GM12878 (cell line): ENCODE measurements at regions not wholly inside any gene's neighbourhood (a gene's known extent, or its start where the extent isn't known, plus 50 kb on each side); places are given as distances from the start of the nearest gene placed in this dataset.

Experiments used
- ATAC-seq: fragments of 200-7000 bp; cut with Tn5 transposase; 3 replicates; pipeline ENCODE4 v1.9.1; 2020; ENCODE audit warnings: mild to moderate bottlenecking, moderate library complexity
- BruUV-seq: library from RNA; stranded (reverse); fragments of 400-500 nt; replicated peaks from 2 replicates; lab custom pipeline; 2021; lab: Mats Ljungman, UMichigan
- CTCF ChIA-PET: fragments of 300-600 bp; sonication (Branson Sonifier 250); formaldehyde crosslinking; extraction: SDS; loops from one replicate; lab custom pipeline; 2021; ENCODE audit warnings: inconsistent platforms; lab: Yijun Ruan, JAX
- POLR2A ChIA-PET: fragments of 350-600 bp; formaldehyde crosslinking; extraction: SDS; loops from one replicate; lab custom pipeline; 2021; ENCODE audit warnings: inconsistent platforms; lab: Charles Lee
- RAD21 ChIA-PET: fragments of 300-600 bp; sonication (Branson Sonifier 250); formaldehyde crosslinking; loops from one replicate; lab custom pipeline; 2023; ENCODE audit warnings: antibody characterized with exemption; ENCODE audit not compliant: unreplicated experiment; lab: Charles Lee
- SMC1A ChIA-PET: fragments of 300-600 bp; sonication (Branson Sonifier 250); formaldehyde crosslinking; loops from one replicate; lab custom pipeline; 2023; ENCODE audit not compliant: unreplicated experiment, uncharacterized antibody; lab: Charles Lee
- DNase-seq: peaks from one replicate; pipeline ENCODE4 v3.0.0-alpha.2; 2011; ENCODE audit warnings: low read depth, low spot score
- FAIRE-seq: peaks from 3 replicates; lab custom pipeline; 2011; peaks lifted over from hg19 to GRCh38; lab: Jason Lieb, UNC
- H2AFZ ChIP-seq: 2 replicates; pipeline ENCODE4 v1.6.0; 2011; ENCODE audit warnings: low read depth, low read length, control low read depth; ENCODE audit not compliant: control insufficient read depth
- H3K27ac ChIP-seq: 2 replicates; pipeline ENCODE4 v1.5.1; 2011; ENCODE audit warnings: control low read depth; ENCODE audit not compliant: control insufficient read depth, insufficient read depth
- H3K27me3 ChIP-seq, 2 experiments: replicated peaks in 1 of 2; 2 replicates each; pipeline versions ENCODE4 v1.6.0 to v1.6.1; 2011; ENCODE audit warnings: low read length in 1 of 2; ENCODE audit not compliant: control insufficient read depth in 2 of 2, insufficient read depth in 2 of 2
- H3K36me3 ChIP-seq, 2 experiments: 2 replicates each; pipeline ENCODE4 v1.5.1; 2011; ENCODE audit warnings: low read length in 1 of 2; ENCODE audit not compliant: control insufficient read depth in 2 of 2, insufficient read depth in 2 of 2
- H3K4me1 ChIP-seq: 2 replicates; pipeline ENCODE4 v1.6.1; 2011; ENCODE audit warnings: mild to moderate bottlenecking, low read length, moderate library complexity, mixed read lengths; ENCODE audit not compliant: control insufficient read depth, insufficient read depth
- H3K4me2 ChIP-seq: 2 replicates; pipeline ENCODE4 v1.6.0; 2011; ENCODE audit warnings: control low read depth; ENCODE audit not compliant: control insufficient read depth, insufficient read depth
- H3K4me3 ChIP-seq: fragments of 200-600 bp; sonication (generic); 2 replicates; pipeline ENCODE4 v1.5.1; 2016
- H3K79me2 ChIP-seq: 2 replicates; pipeline ENCODE4 v1.6.0; 2011; ENCODE audit warnings: low read length; ENCODE audit not compliant: control insufficient read depth, insufficient read depth
- H3K9ac ChIP-seq: 2 replicates; pipeline ENCODE4 v1.8.0; 2011; ENCODE audit warnings: low read length, control low read depth, mixed read lengths; ENCODE audit not compliant: control insufficient read depth, insufficient read depth
- H3K9me3 ChIP-seq: replicated peaks from 3 replicates; pipeline ENCODE4 v1.5.1; 2011; ENCODE audit warnings: mild to moderate bottlenecking, low read length; ENCODE audit not compliant: control insufficient read depth, insufficient read depth
- H4K20me1 ChIP-seq: 2 replicates; pipeline ENCODE4 v1.6.0; 2011; ENCODE audit not compliant: control insufficient read depth, insufficient read depth
- BCL11A ChIP-seq: IDR thresholded peaks from 2 replicates; pipeline ENCODE4 v1.6.1; 2011; ENCODE audit warnings: low read depth, low read length
- BCLAF1 ChIP-seq: fragments of 450-650 bp; IDR thresholded peaks from 2 replicates; pipeline ENCODE4 v1.6.1; 2017; ENCODE audit warnings: antibody characterized with exemption, mild to moderate bottlenecking, moderate library complexity
- BHLHE40 ChIP-seq, 2 experiments: fragments of 450-650 bp in 1 of 2; IDR thresholded peaks; 2 replicates each; pipeline ENCODE4 v1.6.1; 2011 to 2017; ENCODE audit warnings: low read depth in 2 of 2, borderline replicate concordance in 1 of 2, improper control_type of control experiment in 1 of 2, low read length in 1 of 2, mild to moderate bottlenecking in 1 of 2
- CEBPB ChIP-seq, 2 experiments: fragments of 150-350 bp in 1 of 2; IDR thresholded peaks; 2 replicates each; pipeline ENCODE4 v1.6.1; 2012 to 2014; ENCODE audit warnings: low read depth in 2 of 2, low read length in 2 of 2, borderline replicate concordance in 1 of 2, inconsistent platforms in 1 of 2
- CREB1 ChIP-seq: IDR thresholded peaks from 2 replicates; pipeline ENCODE4 v1.6.1; 2012; ENCODE audit warnings: low read depth, mild to moderate bottlenecking, inconsistent platforms
- MEF2B ChIP-seq: fragments of 450-650 bp; IDR thresholded peaks from 2 replicates; pipeline ENCODE4 v1.6.1; 2018; ENCODE audit warnings: mild to moderate bottlenecking, moderate library complexity; ENCODE audit not compliant: partially characterized antibody, poor library complexity, severe bottlenecking
- MLLT1 ChIP-seq: fragments of 450-650 bp; IDR thresholded peaks from 2 replicates; pipeline ENCODE4 v1.6.1; 2016; ENCODE audit warnings: mild to moderate bottlenecking
- MTA3 ChIP-seq: IDR thresholded peaks from 2 replicates; pipeline ENCODE4 v1.6.1; 2012; ENCODE audit warnings: low read length, inconsistent platforms, borderline replicate concordance
- RB1 ChIP-seq: fragments of 450-650 bp; formaldehyde crosslinking; IDR thresholded peaks from 2 replicates; pipeline ENCODE4 v1.6.1; 2017; ENCODE audit warnings: mild to moderate bottlenecking, borderline replicate concordance
- RCOR1 ChIP-seq: conservative IDR thresholded peaks from 2 replicates; pipeline ENCODE4 v1.6.1; 2012; ENCODE audit warnings: low read depth, low read length, improper control_type of control experiment
- SIN3A ChIP-seq: IDR thresholded peaks from 2 replicates; pipeline ENCODE4 v1.6.1; 2012; ENCODE audit warnings: low read depth, low read length, improper control_type of control experiment
- SRF ChIP-seq, 2 experiments: IDR thresholded peaks; 2 replicates each; pipeline ENCODE4 v1.6.1; 2011; ENCODE audit warnings: low read depth in 2 of 2, low read length in 2 of 2, mild to moderate bottlenecking in 1 of 2, moderate library complexity in 1 of 2
- SUPT20H ChIP-seq: IDR thresholded peaks from 2 replicates; pipeline ENCODE4 v1.6.1; 2011; ENCODE audit warnings: low read depth, mild to moderate bottlenecking, low read length, moderate library complexity, borderline replicate concordance; ENCODE audit not compliant: control insufficient read depth
- TCF7 ChIP-seq: IDR thresholded peaks from 2 replicates; pipeline ENCODE4 v1.6.1; 2014; ENCODE audit warnings: antibody characterized with exemption, borderline replicate concordance
- WGBS: methylation state at CpG from one replicate; pipeline ENCODE4 v1.1.6; 2016; ENCODE audit warnings: low lambda C conversion rate; ENCODE audit not compliant: insufficient replicate concordance, insufficient coverage; ENCODE audit errors: missing lambda C conversion rate; 5-methylcytosine and 5-hydroxymethylcytosine counted together
- in situ Hi-C: fragments of 300-500 bp; cut with MboI; formaldehyde crosslinking; loops from 9 replicates; pipeline ENCODE4 v1.14.3; 2018; ENCODE audit warnings: mixed read lengths
- intact Hi-C: fragments of 100-400 bp; cut with micrococcal nuclease; formaldehyde crosslinking; loops from one replicate; pipeline ENCODE4 v1.14.2; 2022; ENCODE audit not compliant: unreplicated experiment

GRCh38 chr11:21892736-21893564, 299.9 kb upstream of the ANO5 start:
- Histone ChIP-seq H2AFZ (no peak overlapping the region), H3K9ac (no peak overlapping the region), H3K27ac (no peak overlapping the region), H3K4me1 (no peaks in the 10 kb centered on the region), H3K4me2 (no peak overlapping the region), H3K27me3 (no peaks in the 10 kb centered on the region), H3K36me3 (no peaks in the 10 kb centered on the region), H3K9me3 (no peaks in the 10 kb centered on the region), H4K20me1 (no peaks in the 10 kb centered on the region), H3K79me2 (no peaks in the 10 kb centered on the region), H3K4me3 (no peak overlapping the region)
- BruUV-seq: no TSS peak
- DNase-seq (no peak), ATAC-seq (no peak), FAIRE-seq (no peak)
- RAD21 ChIA-PET: no interaction called here
- intact Hi-C loops (no loop called here), in situ Hi-C loops (no loop called here)
- 23% methylated on average over 6 of the region's 6 CpGs for WGBS
- POLR2A ChIA-PET: no interaction called here
- TF ChIP-seq SIN3A: no peak
- SMC1A ChIA-PET: no interaction called here
- CTCF ChIA-PET: interaction anchor here (1.1 kb wide), 1 partner anchor 12 kb away, joined by 3 read pairs; no protein-coding TSS in a partner anchor

GRCh38 chr11:21893565-21893867, 299.4 kb upstream of the ANO5 start:
- Histone ChIP-seq H3K4me1 (no peaks in the 10 kb centered on the region), H3K4me3 (no peak overlapping the region), H3K27me3 (no peaks in the 10 kb centered on the region), H3K27ac (no peak overlapping the region), H3K36me3 (no peaks in the 10 kb centered on the region), H2AFZ (no peak overlapping the region), H3K4me2 (no peak overlapping the region), H4K20me1 (no peaks in the 10 kb centered on the region), H3K9me3 (no peaks in the 10 kb centered on the region), H3K79me2 (no peaks in the 10 kb centered on the region), H3K9ac (no peak overlapping the region)
- POLR2A ChIA-PET: no interaction called here
- SMC1A ChIA-PET: no interaction called here
- FAIRE-seq (no peak), ATAC-seq (no peak), DNase-seq (no peak)
- in situ Hi-C loops (no loop called here), intact Hi-C loops (no loop called here)
- BruUV-seq: no TSS peak
- CTCF ChIA-PET: no interaction called here
- RAD21 ChIA-PET: no interaction called here
- TF ChIP-seq CEBPB (IDR thresholded peaks at IDR 0.05; ENCODE audit: borderline replicate concordance in 1 of 2, low read depth in 2 of 2, low read length in 2 of 2) (no peak), SUPT20H (no peak), MLLT1 (no peak), RB1 (no peak), TCF7 (no peak), SRF (IDR thresholded peaks at IDR 0.05; ENCODE audit: low read depth in 2 of 2, low read length in 2 of 2) (no peak), MTA3 (no peak), MEF2B (no peak), RCOR1 (no peak), BCL11A (no peak), BHLHE40 (IDR thresholded peaks at IDR 0.05; ENCODE audit: borderline replicate concordance in 1 of 2, low read depth in 2 of 2, low read length in 1 of 2) (no peak), BCLAF1 (no peak), CREB1 (no peak)
